ENCODE measurements at regions not wholly inside any gene's neighbourhood (a gene's known extent, or its start where the extent isn't known, plus 50 kb on each side); places are given as distances from the start of the nearest gene placed in this dataset.

- TF ChIP-seq CTCF (IDR thresholded peaks at IDR 0.05) (no peak), POLR2AphosphoS5 (IDR thresholded peaks at IDR 0.05; ENCODE audit: low read depth, low read length) (no peak), TCF7L2 (IDR thresholded peaks at IDR 0.05; ENCODE audit: low read depth, low read length) (no peak), SIN3A (IDR thresholded peaks at IDR 0.05; ENCODE audit: borderline replicate concordance, insufficient read depth, low read depth, low read length) (no peak), REST (IDR thresholded peaks at IDR 0.05; ENCODE audit: insufficient read depth in 1 of 2, low read depth in 2 of 2, low read length in 1 of 2) (no peak)
Measured at GRCh38 chr16:76114681-76115080, 162.5 kb upstream of the CNTNAP4 start.
